GM19328 (cell line): ENCODE measurements at regions not wholly inside any gene's neighbourhood (a gene's known extent, or its start where the extent isn't known, plus 50 kb on each side); places are given as distances from the start of the nearest gene placed in this dataset.
"Not testable (repeated sequence)": the region's sequence is repeated elsewhere in the genome, so short reads cannot be mapped to it uniquely, and the experiment has no call there.

Source experiments
- ATAC-seq: cut with Tn5 transposase; IDR thresholded peaks from one replicate; pipeline ENCODE4 v1.9.1; 2021; ENCODE audit warnings: mild to moderate bottlenecking, moderate library complexity; ENCODE audit not compliant: unreplicated experiment

GRCh38 chr5:130957151-130957550 lies 207.9 kb downstream of the HINT1 start:
- no peak for ATAC-seq

GRCh38 chr5:130955041-130955440 lies 210.0 kb downstream of the HINT1 start:
- no peak for ATAC-seq

- no peak for ATAC-seq
These were observed 210.7 kb downstream of the HINT1 start for GRCh38 chr5:130954336-130954735.

- ATAC-seq: no peak
These were observed 226.0 kb downstream of the HINT1 start for GRCh38 chr5:130939059-130939458.

GRCh38 chr5:130937046-130937445 lies 228.0 kb downstream of the HINT1 start:
- ATAC-seq: no peak

- no peak for ATAC-seq
These were observed 241.4 kb downstream of the HINT1 start for GRCh38 chr5:130923543-130924124.

- ATAC-seq: no peak
These were observed 253.0 kb downstream of the HINT1 start for GRCh38 chr5:130912088-130912487.

GRCh38 chr5:130908186-130908585 lies 256.9 kb downstream of the HINT1 start:
- no peak for ATAC-seq

GRCh38 chr5:130897537-130898195 lies 267.4 kb downstream of the HINT1 start:
- ATAC-seq: not testable (repeated sequence)

- not testable (repeated sequence) for ATAC-seq
These were observed 267.9 kb downstream of the HINT1 start for GRCh38 chr5:130897181-130897536.

GRCh38 chr5:130896636-130897035 lies 268.4 kb downstream of the HINT1 start:
- ATAC-seq: no peak

- no peak for ATAC-seq
These were observed 272.1 kb downstream of the HINT1 start for GRCh38 chr5:130893006-130893405.

- ATAC-seq: no peak
These were observed 274.4 kb downstream of the HINT1 start for GRCh38 chr5:130890610-130891009.

GRCh38 chr5:130885691-130886090 lies 279.4 kb downstream of the HINT1 start:
- no peak for ATAC-seq

GRCh38 chr5:130885027-130885426 lies 280.0 kb downstream of the HINT1 start:
- ATAC-seq: no peak

GRCh38 chr5:130884023-130884422 lies 281.0 kb downstream of the HINT1 start:
- no peak for ATAC-seq

- no peak for ATAC-seq
These were observed 289.4 kb downstream of the HINT1 start for GRCh38 chr5:130875656-130876055.

- ATAC-seq: no peak
These were observed 290.1 kb downstream of the HINT1 start for GRCh38 chr5:130874861-130875417.

GRCh38 chr5:130871346-130872086 lies 293.5 kb downstream of the HINT1 start:
- ATAC-seq: no peak

- no peak for ATAC-seq
These were observed 294.4 kb downstream of the HINT1 start for GRCh38 chr5:130870691-130871090.

- ATAC-seq: no peak
These were observed 296.7 kb downstream of the HINT1 start for GRCh38 chr5:130868186-130868840.
